ENCODE measurements at regions not wholly inside any gene's neighbourhood (a gene's known extent, or its start where the extent isn't known, plus 50 kb on each side); places are given as distances from the start of the nearest gene placed in this dataset.

DNA sequence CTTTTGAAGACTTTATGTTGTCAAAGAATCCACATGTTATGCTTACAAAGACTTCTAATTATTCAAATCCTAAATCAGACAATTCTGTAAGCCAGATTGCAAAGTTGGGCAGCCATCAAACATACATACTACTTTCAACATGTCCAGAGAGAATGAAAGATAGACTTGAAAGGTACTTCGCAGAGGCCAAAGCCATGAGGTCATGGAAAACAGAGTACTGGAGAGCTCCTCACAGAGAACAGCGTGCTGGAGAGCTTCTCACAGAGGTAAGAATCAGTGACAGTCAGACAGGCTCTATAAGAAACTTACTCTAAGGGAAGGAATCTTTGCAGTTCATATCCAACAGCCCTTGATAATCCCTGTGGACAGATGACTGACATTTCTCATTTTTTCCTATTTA is 400.2 kb downstream of the GJA1 start:
- Histone ChIP-seq H3K36me3 (ENCODE audit: low read depth) (no peaks in the 10 kb centered on the region), H3K9me2 (ENCODE audit: insufficient read depth) (no peaks in the 10 kb centered on the region), H3K27me3 (replicated peaks; ENCODE audit: insufficient read depth) (no peaks in the 10 kb centered on the region), H4K20me1 (ENCODE audit: insufficient read depth) (no peaks in the 10 kb centered on the region), H3K27ac (no peak overlapping the region), H3F3A (ENCODE audit: insufficient read depth) (no peaks in the 10 kb centered on the region), H3K4me2 (ENCODE audit: unreplicated experiment) (no peak overlapping the region), H2AFZ (no peak overlapping the region), H3K9me3 (ENCODE audit: low read depth) (no peaks in the 10 kb centered on the region), H3K4me3 (no peak overlapping the region), H3K9ac (no peak overlapping the region), H3K79me2 (ENCODE audit: insufficient read depth) (no peaks in the 10 kb centered on the region), H3K4me1 (ENCODE audit: insufficient read depth) (peaks cover 6% of the 10 kb centered on the region; the same call in 1 of the 2 replicates)
- in situ Hi-C loops (cut with MboI): no loop called here
- 87 to 94% methylated on average over 2 of the region's 2 CpGs for WGBS, 2 experiments (ENCODE audit: low coverage in 1 of 2, low lambda C conversion rate in 2 of 2, missing lambda C conversion rate in 2 of 2)
- no peak for DNase-seq
- TF ChIP-seq EZH2phosphoT487 (IDR thresholded peaks at IDR 0.05; ENCODE audit: insufficient read depth, low read depth) (no peak), EZH2 (IDR thresholded peaks at IDR 0.05; ENCODE audit: insufficient read depth, poor library complexity, severe bottlenecking) (no peak)

DNA sequence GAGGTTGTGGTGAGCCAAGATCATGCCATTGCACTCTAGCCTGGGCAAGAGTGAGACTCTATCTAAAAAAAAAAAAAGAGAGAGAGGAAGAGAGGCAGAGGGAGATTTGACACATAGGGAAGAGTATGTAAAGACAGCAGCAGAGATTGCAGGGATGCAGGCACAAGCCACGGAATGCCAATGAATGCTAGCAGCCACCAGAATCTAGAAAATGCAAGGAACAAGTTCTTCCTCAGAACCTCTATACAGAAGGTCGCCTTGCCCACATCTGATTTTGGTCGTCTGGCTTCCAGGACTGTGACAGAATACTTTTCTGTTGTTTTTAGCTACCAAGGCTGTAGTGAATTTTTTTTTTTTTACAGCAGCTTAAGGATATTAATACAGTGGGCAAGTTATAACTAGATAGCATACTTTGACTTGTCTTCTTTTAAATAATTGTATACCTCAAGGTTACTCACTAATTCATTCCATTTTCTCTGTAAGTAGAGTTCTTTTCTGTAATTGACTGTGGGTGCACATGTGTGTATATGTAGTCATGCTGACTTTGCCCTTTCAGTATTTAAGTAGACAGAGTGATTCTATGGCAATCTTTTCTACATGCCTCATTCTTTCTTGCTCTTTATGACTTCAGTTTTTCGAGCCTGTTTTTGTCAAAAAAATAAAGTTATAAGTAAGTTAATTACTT is 402.2 kb downstream of the GJA1 start:
- no peak for TF ChIP-seq EZH2phosphoT487 (IDR thresholded peaks at IDR 0.05; ENCODE audit: insufficient read depth, low read depth)
- no peaks in the 10 kb centered on the region for H3K9me3 ChIP-seq (ENCODE audit: low read depth)
- H3K9ac ChIP-seq: no peak overlapping the region
- H3K27ac ChIP-seq: no peak overlapping the region
- in situ Hi-C loops (cut with MboI): no loop called here
- H2AFZ ChIP-seq: no peak overlapping the region
- 81 to 84% methylated on average over 4 of the region's 4 CpGs for WGBS, 2 experiments (ENCODE audit: low coverage in 1 of 2, low lambda C conversion rate in 2 of 2, missing lambda C conversion rate in 2 of 2)
- DNase-seq: no peak
- H3K4me2 ChIP-seq (ENCODE audit: unreplicated experiment): no peak overlapping the region
- no peaks in the 10 kb centered on the region for H3F3A ChIP-seq (ENCODE audit: insufficient read depth)
- no peaks in the 10 kb centered on the region for H3K27me3 ChIP-seq (replicated peaks; ENCODE audit: insufficient read depth)
- H3K9me2 ChIP-seq (ENCODE audit: insufficient read depth): no peaks in the 10 kb centered on the region
- H3K4me1 ChIP-seq (ENCODE audit: insufficient read depth): no peaks in the 10 kb centered on the region
- H3K36me3 ChIP-seq (ENCODE audit: low read depth): no peaks in the 10 kb centered on the region
- H4K20me1 ChIP-seq (ENCODE audit: insufficient read depth): no peaks in the 10 kb centered on the region
- H3K4me3 ChIP-seq: no peak overlapping the region
- H3K79me2 ChIP-seq (ENCODE audit: insufficient read depth): no peaks in the 10 kb centered on the region

DNA sequence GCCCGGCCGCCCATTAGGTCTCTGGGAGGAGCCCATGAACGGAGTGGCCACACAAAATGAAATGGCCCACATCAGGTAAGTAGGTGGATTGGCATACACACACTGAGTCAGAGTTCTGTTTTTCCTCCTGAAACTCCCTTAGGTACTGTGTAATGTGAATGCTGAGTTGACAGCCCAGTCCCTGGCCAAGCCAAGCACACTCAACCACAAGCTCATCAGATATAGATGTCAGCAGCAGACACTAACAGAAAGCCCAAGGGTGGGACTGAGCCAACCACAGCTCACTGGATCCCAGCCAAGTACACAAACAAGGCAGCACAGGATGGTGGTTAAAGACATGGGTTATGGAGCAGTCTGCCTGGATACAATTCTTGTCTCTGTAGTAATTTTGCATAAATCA is 403.4 kb downstream of the GJA1 start:
- no peaks in the 10 kb centered on the region for H3K4me1 ChIP-seq (ENCODE audit: insufficient read depth)
- no peak overlapping the region for H3K27ac ChIP-seq
- no peaks in the 10 kb centered on the region for H4K20me1 ChIP-seq (ENCODE audit: insufficient read depth)
- no peaks in the 10 kb centered on the region for H3K36me3 ChIP-seq (ENCODE audit: low read depth)
- H3K9me2 ChIP-seq (ENCODE audit: insufficient read depth): no peaks in the 10 kb centered on the region
- H3K79me2 ChIP-seq (ENCODE audit: insufficient read depth): no peaks in the 10 kb centered on the region
- WGBS, 2 experiments (ENCODE audit: low coverage in 1 of 2, low lambda C conversion rate in 2 of 2, missing lambda C conversion rate in 2 of 2): 90 to 93% methylated on average over 3 of the region's 3 CpGs
- no peak overlapping the region for H3K4me2 ChIP-seq (ENCODE audit: unreplicated experiment)
- no peaks in the 10 kb centered on the region for H3K9me3 ChIP-seq (ENCODE audit: low read depth)
- TF ChIP-seq EZH2 (IDR thresholded peaks at IDR 0.05; ENCODE audit: insufficient read depth, poor library complexity, severe bottlenecking) (no peak), EZH2phosphoT487 (IDR thresholded peaks at IDR 0.05; ENCODE audit: insufficient read depth, low read depth) (no peak)
- DNase-seq: no peak
- H3F3A ChIP-seq (ENCODE audit: insufficient read depth): no peaks in the 10 kb centered on the region
- in situ Hi-C loops (cut with MboI): no loop called here
- no peak overlapping the region for H2AFZ ChIP-seq
- no peak overlapping the region for H3K4me3 ChIP-seq
- no peaks in the 10 kb centered on the region for H3K27me3 ChIP-seq (replicated peaks; ENCODE audit: insufficient read depth)
- H3K9ac ChIP-seq: no peak overlapping the region

DNA sequence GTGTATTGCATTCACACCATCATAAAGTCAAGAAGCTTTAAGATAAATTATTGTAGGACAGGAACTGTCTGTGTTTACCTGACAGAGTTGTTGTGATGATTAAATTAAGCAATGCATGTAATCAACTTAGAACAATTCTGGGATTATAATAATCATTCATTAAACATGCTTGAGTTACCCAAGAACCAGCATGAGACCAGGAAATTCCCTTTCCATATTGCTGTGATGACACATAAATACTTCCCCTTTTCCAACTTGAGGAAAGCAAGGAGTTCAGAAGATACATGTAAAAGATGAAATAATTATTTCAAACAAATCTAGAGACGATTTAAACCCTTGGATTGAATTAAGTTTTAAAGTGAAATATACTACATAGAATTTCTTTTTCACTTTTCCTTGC is 404.4 kb downstream of the GJA1 start:
- no peak overlapping the region for H3K27ac ChIP-seq
- no peak for DNase-seq
- no peaks in the 10 kb centered on the region for H3K36me3 ChIP-seq (ENCODE audit: low read depth)
- no peaks in the 10 kb centered on the region for H3F3A ChIP-seq (ENCODE audit: insufficient read depth)
- H2AFZ ChIP-seq: no peak overlapping the region
- H3K9ac ChIP-seq: no peak overlapping the region
- no peaks in the 10 kb centered on the region for H3K9me2 ChIP-seq (ENCODE audit: insufficient read depth)
- WGBS, 2 experiments (ENCODE audit: low coverage in 1 of 2, low lambda C conversion rate in 2 of 2, missing lambda C conversion rate in 2 of 2): 74 to 83% methylated on average over 1 of the region's 1 CpG
- no peaks in the 10 kb centered on the region for H3K79me2 ChIP-seq (ENCODE audit: insufficient read depth)
- H3K4me3 ChIP-seq: no peak overlapping the region
- no peaks in the 10 kb centered on the region for H4K20me1 ChIP-seq (ENCODE audit: insufficient read depth)
- H3K27me3 ChIP-seq (replicated peaks; ENCODE audit: insufficient read depth): no peaks in the 10 kb centered on the region
- H3K4me2 ChIP-seq (ENCODE audit: unreplicated experiment): no peak overlapping the region
- no peaks in the 10 kb centered on the region for H3K4me1 ChIP-seq (ENCODE audit: insufficient read depth)
- no peak for TF ChIP-seq EZH2 (IDR thresholded peaks at IDR 0.05; ENCODE audit: insufficient read depth, poor library complexity, severe bottlenecking)
- TF ChIP-seq EZH2phosphoT487 (IDR thresholded peaks at IDR 0.05; ENCODE audit: insufficient read depth, low read depth): no peak
- in situ Hi-C loops (cut with MboI): loop anchor here (10.0 kb wide), 1 partner anchor 405 kb away; the partner anchor contains the start of gene GJA1
- no peaks in the 10 kb centered on the region for H3K9me3 ChIP-seq (ENCODE audit: low read depth)
